HG03064 (cell line): ENCODE measurements at regions not wholly inside any gene's neighbourhood (a gene's known extent, or its start where the extent isn't known, plus 50 kb on each side); places are given as distances from the start of the nearest gene placed in this dataset.
"Not testable (repeated sequence)": the region's sequence is repeated elsewhere in the genome, so short reads cannot be mapped to it uniquely, and the experiment has no call there.

Experiments used
- ATAC-seq: cut with Tn5 transposase; IDR thresholded peaks from one replicate; pipeline ENCODE4 v1.9.1; 2021; ENCODE audit warnings: low read depth; ENCODE audit not compliant: unreplicated experiment

DNA sequence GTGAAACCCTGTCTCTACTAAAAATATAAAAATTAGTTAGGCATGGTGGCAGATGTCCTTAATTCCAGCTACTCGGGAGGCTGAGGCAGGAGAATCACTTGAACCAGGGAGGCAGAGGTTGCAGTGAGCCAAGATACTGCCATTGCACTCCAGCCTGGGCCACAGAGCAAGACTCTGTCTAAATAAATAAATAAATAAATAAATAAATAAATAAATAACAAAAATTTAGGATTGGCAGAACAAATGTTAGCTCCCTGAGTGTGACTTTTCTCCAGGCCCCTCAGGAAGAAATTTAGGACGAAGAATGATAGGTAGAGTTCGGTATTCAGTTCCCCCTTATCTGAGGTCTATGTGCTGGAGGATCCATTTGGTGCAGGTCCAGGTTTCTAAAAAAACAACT is 181.2 kb downstream of the CD47 start:
- ATAC-seq: not testable (repeated sequence)

DNA sequence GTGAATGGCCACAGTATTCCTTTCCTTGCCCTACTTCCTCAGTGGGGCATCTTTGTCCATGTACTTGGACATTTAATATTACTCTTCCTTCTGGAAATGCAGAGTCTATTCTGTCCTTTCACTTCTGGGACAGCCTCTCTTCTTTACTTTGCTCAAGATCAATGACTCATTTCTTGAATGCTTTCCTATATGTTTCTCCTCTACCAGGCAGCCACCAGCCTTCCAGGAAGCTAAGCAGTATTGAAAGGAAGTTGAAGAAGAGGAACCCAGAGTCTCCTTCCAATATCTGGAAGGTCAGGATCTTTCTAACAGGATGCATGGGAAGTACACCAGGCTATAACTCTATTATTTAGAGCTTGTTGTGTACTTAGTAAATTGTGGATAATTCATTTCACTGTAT is 182.8 kb downstream of the CD47 start:
- ATAC-seq: no peak

DNA sequence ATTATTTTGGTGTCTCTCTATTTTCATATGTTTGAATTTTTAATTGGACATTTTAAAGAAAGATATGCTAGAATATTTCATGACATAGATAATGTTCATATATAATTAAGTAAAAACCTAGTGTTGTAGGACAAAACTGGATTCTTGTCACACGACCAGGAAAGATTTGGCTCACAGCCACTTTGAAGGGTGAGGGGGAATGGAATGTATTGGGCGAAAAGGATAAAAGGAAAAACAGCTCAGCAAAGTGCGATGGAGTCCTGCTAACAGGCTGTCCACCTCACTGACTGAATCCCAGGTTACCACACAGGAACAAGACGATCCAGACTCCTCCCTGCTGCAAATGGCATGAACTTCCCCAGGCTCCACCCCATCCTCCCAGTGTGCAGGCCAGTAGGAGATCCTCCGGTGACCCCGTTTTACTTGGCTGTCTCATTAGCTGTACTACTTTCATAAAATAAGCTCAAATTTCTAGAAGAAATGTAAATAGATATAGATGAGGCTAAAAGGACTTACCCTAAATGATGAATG is 186.2 kb downstream of the CD47 start:
- no peak for ATAC-seq

DNA sequence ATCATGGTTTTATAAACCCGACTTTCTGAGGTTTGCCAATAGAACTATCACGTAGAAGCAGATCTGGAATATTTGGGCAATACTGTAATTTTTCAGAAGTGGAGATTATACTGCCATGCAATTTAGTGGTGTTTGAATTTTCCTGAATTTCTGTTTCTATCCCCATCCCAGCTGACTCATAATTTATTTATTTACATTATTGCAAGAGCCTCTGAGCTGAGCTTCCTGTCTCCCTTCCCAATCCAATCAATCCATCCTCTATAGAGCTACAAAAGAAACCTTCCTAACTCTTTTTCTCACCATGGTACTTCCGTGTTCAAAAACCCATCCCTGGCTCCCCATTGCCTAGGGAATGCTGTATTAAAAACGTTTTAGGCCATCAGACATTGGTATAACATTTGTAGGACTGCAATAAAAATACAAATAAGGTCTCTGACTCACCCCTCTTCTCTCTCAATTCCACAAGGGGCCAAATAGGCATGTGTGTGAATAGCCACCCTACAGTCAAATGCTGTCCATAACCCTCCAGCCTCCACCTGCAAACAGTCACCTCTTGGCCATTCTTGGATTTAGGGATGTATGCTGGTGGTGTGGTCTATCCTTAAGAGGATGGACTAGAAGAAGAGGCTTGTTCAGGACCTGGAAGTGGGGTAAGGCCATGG is 190.7 kb downstream of the CD47 start:
- no peak for ATAC-seq

DNA sequence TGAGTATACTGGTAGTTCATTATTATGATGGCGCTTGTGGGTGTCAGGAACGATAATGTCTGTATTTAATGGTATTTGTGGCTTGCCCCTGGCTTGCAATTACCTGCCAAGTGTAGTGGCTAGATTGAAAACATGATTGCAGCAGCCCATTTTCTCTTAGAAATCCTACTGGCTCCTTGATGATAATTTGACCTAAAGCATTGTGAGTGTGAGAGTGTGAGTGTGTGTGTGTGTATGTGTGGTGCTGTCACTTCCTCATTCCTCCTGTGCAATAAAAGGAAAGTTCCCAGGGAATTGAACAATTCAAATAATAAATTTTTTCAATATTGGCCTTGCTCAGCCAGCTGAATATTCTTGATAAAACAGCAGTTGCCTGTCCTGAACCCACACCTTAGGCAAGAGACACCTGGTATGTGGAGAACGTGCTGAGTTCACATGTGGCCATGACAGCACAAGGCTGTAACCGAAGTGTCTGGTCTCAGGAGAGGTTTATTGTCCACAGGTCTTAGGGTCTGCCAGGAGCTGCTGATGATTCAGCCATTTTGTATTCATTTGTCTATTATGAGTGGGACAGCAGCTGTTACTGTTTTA is 193.3 kb downstream of the CD47 start:
- no peak for ATAC-seq

DNA sequence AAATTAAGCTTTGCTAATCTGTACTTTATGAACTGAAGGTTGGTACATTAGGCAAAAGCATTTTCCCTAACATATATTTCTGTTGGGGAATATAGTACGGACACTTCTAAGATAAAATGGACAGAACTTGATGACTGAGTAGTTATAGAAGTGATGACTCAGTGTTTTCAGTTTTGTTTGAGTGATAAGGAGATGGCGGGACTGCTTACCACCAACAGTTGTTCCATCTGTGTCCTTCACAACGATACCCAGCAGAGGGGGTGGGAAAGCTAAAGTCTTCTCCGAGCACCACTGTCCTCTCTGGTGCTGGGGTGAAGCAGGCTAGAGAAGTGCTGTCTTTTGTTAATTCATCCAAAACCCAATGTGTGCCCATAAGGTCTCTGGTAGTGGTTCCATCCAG is 195.8 kb downstream of the CD47 start:
- ATAC-seq: no peak

DNA sequence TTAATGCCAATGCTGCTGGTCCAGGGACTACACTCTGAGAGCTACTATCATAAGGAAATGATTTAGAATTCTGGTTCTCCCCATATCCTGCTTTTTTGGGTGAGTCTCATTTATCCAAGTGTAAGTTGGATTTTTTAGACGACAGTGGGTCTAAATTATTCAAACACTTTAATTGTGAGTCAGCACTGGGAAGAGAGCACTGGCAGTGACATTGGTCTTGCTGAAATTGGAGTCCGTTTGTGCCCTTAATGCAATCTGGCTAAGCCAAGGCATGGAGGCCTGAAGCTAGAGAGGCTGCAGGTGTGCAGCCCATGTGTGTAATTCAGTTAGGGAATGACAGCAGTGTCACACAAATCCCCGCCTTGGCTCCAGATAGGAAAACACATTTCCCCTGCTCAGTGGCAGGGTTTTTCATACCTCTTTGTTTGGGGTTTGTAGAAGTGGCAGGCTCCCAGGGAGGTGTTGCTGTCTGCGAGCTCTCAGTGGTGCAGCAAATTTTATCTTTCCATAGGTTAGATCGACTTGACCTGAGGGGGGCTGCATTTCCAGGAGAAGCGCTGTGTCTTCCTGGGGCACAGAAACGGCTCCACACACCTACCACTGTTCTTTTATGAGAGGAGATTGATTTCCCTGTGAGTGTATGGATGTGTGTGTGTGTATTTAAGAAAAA is 197.7 kb downstream of the CD47 start:
- no peak for ATAC-seq

DNA sequence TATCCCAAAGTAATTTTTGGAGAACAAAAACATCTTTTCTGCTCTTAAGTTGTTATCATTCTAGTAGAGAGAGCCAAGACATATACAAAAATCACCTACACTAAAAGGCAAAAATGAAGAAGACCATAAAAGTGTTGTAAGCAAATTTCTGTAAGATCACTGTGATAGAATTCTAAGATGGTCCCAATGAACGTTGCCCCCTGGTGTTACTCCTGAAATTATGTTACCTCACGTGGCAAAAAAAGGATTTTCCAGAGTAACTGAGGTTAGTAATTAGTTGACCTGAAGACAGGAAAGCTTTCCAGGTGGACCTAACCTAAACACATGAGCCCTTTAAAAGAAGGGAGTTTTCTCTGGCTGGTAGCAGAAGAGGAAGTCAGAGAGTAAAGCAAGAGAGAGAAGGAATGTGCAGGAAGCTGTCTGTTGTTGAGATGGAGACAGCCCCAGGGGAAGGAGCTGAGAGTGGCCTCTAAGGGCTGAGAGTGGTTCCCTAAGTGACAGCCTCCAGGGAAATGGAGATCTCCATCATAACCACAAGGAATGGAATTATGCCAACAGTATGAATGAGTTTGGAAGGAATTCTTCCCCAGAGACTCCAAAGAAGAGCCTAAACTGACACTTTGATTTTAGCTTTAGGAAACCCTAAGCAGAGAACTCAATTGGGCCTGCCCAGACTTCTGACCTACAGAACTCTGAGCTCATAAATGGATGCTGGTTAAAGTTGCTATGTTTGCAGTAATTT is 205.9 kb downstream of the CD47 start:
- ATAC-seq: no peak

DNA sequence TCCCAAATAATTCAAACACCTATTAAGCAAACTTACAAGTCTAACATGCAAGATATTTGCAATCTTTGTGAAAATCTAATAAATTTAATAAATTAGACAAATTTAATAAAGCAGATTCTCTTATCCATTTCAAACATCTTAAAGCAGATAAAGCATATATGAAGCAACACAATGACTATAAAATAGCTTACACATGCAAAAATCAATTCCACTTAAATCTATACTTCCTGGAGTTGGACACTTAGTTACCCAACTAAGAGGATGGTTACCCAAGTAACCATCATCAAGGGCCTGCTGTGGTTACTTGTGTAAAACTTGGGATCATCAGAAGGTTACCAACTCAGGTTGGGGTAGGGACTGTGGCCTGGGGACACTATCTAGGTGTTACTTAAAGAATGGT is 206.8 kb downstream of the CD47 start:
- no peak for ATAC-seq

DNA sequence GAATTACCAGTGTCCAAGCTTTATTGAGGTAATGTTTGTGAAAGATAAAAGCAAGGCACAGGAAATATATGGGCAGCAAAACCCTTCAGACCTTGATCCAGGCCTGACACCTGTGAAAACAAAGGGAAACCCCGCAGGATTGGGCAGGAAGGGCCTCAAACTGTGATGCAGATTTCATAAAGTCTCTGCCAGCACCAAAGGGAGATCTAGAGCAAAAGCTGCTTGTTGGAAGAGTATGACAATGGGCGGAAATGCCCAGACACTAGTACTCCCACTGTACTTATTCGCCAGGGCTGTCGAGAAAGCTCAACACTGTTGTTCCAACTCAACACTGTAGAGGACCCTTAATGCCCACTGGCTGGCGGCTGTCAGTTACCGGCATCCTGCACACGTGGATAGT is 207.9 kb downstream of the CD47 start:
- ATAC-seq: no peak

DNA sequence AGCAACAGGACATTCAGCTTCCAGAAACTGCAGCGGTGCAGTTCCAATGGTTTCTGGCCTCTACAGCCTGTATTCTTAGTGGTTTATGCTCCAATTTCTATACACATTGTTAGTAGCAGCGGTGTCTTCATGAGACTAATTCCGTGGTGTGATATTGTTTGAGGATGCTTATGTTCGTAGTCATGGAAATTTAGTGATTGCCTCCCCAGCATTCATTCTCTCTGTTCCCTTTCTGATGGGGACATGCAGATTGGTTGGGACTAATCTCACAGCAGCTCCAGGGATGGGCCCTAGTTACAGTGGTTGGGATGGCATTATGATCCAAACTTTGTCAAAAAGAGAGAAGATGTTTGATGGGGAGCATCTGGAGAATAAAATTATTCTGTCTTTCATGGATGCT is 208.6 kb downstream of the CD47 start:
- ATAC-seq: no peak

DNA sequence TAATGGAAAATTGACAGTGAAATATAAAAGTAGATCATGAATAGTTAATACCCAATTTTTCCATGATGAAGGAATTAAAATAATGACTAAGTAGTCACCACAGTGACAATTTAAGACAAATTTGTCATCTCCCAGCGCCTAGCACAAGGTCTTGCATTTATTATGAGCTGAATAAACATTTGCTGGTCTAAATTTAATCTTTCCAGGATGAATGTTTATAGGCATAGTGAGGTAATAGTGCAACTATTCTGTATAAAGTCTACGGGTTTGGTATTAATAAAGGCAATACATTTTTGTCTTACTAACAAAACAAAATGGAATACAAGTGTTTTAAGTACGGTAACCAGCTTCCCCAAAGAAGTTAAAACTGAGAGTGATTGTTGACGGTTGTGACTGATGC is 209.3 kb downstream of the CD47 start:
- ATAC-seq: no peak

DNA sequence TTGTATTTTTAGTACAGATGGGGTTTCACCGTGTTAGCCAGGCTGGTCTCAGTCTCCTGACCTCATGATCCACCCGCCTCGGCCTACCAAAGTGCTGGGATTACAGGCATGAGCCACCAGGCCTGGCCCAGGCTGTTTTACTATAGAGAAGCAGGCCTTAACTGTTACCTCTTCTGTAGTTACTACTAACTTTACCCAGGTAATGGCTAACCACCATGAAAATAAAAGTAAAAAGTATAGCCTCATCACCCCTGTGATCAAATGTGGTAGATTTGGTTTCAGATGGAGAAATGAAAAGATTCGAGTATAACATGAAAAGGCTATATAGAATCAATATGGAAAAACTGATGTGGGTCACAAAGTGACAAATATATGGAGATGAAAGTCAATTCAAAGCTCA is 210.1 kb downstream of the CD47 start:
- ATAC-seq: no peak

DNA sequence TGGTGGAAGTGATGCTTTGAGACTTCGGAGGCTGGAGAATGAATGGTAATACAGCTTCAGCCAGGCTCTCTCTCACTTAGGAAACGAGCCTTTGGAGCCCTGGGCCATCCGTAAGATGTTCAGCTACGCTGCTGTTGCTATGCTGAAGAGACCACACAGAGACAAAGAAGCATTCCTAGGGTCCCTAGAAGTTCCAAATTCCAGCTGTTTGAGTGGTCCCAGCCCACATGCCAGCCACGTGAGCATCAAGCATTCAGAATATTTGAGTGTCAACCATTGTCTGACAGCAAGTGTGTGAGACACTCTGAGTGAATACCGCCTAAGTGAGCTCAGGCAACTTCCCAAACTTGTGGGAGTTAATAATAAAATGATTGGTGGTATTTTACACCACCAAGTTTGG is 212.9 kb downstream of the CD47 start:
- ATAC-seq: no peak

DNA sequence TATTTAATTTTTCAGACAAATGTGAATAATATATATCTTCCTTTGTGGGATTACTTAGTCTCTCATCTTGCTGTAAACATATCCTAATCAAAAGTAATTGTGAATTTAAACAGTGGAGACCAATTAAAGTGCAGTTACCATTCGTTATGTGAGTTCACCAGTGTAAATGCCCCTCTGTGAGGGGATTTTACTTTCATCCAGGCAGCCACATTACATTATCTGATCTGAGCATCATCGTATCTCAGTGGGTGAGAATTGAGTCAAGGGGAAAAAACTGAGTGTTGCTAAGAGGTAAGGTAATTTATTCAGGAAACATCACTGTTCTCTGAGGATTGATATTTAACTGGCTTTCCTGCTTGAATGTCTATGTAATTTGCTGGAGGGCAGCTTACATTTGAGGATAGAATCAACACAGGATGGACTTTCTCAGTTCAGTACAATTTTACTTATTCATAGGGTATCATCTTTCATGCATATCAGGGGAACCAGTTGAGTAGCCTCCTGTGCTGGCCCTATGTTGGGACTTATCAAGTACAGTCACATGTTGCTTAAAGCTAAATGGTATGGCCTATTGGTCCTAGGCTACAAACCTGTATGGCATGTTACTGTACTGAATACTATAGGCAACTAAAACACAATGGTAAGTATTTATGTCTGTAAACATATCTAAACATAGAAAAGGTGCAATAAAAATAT is 219.7 kb downstream of the CD47 start:
- no peak for ATAC-seq

DNA sequence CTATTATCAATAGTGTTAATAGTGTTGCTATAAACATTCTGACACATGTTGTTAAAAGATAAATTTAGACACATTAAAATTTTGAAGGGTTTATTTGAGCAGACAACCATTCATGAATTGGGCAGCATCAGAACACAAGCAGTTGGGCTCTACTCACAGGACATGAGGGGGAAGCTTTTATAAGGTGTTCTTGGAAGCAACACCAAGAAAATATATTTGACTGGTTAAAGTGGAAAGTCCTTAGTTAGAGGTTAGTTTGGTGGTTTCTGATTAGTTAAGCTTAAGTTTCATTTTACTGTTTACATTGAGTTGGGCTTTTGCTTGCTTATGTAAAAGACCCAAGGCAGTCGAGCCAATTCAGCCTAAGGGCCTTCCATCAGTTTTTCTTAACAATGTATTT is 220.7 kb downstream of the CD47 start:
- no peak for ATAC-seq

DNA sequence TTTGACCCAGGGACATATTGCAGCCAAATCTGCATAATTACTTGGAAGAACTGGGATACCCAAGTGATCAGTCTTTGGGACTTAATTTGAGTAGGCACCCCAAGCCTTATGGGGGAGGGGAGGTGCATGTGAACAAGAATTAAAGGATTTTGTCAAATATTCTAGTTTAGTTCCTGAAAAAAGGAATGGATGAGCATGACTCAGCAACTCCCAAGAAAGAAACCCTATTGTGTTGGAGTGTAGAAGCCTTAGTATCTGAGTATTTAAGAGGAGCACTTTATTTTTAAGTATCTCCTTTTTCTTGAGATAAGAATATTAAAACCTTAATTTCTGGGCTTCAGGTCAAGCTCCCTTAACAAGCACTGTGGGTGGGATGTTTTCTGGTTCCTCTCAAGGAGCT is 222.4 kb downstream of the CD47 start:
- no peak for ATAC-seq

DNA sequence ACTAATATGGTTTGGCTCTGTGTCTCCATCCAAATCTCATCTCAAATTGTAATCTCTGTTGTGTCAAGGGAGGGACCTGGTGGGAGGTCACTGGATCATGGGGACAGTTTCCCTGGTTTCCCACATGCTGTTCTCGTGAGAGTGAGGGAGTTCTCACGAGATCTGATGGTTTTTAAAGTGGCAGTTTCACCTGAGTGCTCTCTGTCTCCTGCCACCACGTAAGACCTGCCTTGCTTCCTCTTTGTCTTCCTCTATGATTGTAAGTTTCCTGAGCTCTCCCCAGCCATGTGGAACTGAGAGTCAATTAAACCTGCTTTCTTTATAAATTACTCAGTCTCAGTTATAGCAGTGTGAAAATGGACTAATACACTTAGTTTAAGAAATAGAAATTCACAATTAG is 228.9 kb downstream of the CD47 start:
- peak; percentile 96 for ATAC-seq

DNA sequence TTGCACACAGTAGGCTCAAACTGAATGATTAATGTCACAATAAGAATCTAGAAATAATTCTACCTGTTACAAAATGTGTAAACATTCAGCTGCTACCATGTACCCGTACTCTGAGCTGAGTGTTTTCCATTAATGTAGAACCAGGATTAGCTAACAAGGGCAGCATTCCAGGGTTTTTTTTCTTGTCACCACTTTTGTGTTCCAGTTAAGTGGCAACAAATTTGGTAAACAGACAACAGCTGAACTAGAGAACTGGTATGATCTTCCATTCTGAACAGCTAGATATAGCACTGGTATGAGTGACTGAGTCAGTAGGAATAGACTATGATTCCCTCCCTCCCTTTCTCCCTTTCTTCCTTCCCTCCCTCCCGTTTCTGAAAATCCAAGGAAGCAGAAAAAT is 229.4 kb downstream of the CD47 start:
- no peak for ATAC-seq
